GM21619 (cell line): ENCODE measurements at regions not wholly inside any gene's neighbourhood (a gene's known extent, or its start where the extent isn't known, plus 50 kb on each side); places are given as distances from the start of the nearest gene placed in this dataset.
"Not testable (repeated sequence)": the region's sequence is repeated elsewhere in the genome, so short reads cannot be mapped to it uniquely, and the experiment has no call there.

Experiments
- ATAC-seq: cut with Tn5 transposase; IDR thresholded peaks from one replicate; pipeline ENCODE4 v1.9.1; 2021; ENCODE audit not compliant: unreplicated experiment

GRCh38 chr6:9361749-9362148, 926.4 kb upstream of the SLC35B3 start:
- no peak for ATAC-seq

- ATAC-seq, result no peak
These were observed 925.5 kb upstream of the SLC35B3 start for GRCh38 chr6:9360881-9361280.

DNA sequence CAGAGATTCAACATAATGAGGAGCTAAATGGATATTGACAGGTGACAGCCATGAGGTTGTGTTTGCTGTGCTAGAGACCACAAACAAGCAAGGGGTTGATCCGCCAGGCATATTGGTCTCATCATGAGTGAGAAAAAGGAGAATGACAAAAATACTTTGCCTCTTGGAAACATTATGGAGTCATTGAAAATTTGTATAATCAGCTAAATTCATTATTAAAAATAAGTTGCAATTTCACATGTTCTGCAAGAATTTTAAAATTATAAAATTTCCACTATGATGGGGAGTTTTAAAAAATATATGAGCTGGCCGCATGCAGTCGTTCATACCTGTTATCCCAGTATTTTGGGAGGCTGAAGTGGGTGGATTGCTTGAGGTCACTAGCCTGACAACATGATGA, 912.3 kb upstream of the SLC35B3 start:
- no peak for ATAC-seq

DNA sequence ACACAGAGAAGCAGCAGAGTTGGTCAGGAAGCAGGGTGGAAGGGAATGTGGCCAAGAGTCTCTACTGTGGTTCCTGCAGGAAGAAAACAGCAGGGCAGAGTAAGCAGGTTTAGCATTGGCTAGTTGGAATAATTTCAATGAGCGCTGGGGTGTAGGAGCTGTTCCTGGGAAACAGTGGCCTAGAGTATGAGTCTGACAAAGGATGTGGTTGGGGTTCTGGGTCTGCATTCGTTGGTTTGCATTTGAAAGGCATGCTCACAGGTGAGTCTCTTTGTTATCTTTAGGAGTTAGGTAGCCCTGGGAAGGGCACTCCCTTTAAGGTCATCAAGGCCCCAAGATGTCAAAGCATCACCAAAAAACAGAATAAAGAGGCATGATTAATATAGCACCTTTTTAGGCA, 911.6 kb upstream of the SLC35B3 start:
- ATAC-seq, result no peak

- ATAC-seq, result no peak
These were observed 900.1 kb upstream of the SLC35B3 start for GRCh38 chr6:9335431-9335830.

GRCh38 chr6:9334979-9335378, 899.6 kb upstream of the SLC35B3 start:
- ATAC-seq, result no peak

DNA sequence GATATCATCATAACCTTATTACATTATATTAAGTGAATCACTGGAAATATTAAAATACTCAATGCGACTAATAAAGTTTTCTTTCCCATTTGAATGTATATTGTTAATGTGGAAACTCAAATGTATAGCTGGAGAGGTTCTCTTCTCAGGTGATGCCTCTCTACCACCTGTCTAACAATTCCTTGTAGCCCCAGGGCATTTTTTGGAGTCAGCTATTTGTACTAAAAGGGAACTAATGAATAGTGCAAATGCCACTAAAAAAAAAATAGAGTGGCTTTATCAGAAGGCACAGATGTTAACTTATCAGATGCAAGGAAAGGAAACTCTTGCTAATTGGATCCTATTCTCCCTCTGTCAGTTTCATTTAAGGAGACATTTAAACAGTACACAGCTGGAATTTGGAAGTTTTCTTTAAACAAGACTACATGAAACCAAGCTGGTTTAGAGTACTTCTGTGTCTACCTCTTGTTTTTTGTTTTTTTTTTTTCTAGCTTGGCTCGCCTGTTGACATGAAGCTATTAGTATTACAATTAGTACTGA, 897.0 kb upstream of the SLC35B3 start:
- no peak for ATAC-seq

GRCh38 chr6:9316831-9317230, 881.5 kb upstream of the SLC35B3 start:
- ATAC-seq, result no peak

DNA sequence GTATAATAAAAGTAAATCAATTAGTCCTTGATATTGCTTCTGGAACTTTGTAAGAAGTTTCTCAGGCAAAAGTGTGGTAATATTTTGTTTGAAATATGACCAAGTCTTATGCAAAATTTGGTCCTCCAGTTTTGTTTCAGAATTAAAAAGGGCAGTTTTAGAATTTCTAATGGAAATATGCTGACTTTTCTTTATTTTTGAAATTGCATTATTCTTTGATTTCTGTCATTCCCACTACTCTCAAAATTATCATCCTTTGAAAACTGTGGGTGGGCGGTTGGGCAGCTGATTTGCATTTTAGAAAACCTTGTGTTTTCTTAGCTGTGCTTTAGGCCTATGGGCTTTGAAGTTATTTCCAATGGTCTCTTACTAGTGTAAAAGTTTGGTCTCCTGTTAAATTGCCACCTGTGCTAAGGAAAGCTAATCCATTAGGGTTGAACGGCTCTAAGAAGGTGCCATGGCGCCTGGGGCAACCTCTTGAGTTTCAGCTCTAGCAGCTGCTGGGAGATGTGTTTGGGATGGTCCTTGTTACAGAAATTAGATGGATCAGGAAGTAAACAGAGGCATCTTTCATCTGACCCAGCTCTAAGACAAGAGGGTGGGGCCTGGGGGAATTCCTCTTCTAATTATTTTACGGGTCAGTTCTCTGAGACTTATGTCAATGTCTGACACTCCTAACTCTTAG, 880.8 kb upstream of the SLC35B3 start:
- no peak for ATAC-seq

DNA sequence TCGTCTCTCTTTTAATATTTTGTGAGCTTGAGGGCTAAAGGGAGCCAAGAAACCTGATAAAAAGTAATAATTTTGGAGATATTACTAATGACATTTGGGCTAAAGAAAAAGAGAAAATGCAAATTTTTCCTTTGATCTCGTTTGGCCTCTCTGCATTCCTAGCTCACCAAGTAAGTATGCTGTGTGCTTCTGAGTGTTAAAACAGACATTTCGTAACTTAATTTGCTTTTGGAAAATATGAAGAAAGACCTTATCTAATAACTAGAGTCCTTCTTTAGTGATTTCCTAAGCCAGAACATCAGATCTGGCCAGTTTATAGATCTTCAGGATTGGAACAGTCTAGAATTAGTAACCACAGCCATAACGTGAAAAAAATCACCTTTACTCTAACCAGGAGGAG, 872.9 kb upstream of the SLC35B3 start:
- ATAC-seq, result no peak

GRCh38 chr6:9307786-9308185, 872.4 kb upstream of the SLC35B3 start:
- ATAC-seq, result no peak

DNA sequence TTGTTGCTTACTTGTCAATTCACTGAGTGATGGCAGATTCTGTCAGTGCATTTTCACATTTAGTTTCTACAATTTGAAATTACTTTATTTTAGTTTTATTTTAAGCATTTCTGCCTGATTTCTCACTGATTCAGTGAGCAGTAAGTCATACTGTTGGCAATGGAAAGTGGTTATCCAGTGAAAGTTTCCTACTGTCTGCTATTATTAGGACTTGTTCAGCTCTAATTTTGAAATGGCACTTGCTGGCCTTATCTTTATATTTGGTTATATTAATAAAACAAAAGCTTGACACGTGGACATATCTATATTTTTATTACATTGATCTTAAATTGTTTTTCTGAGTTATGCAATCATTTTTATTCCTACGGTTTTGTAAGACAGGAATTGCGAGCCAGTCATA, 871.8 kb upstream of the SLC35B3 start:
- no peak for ATAC-seq

DNA sequence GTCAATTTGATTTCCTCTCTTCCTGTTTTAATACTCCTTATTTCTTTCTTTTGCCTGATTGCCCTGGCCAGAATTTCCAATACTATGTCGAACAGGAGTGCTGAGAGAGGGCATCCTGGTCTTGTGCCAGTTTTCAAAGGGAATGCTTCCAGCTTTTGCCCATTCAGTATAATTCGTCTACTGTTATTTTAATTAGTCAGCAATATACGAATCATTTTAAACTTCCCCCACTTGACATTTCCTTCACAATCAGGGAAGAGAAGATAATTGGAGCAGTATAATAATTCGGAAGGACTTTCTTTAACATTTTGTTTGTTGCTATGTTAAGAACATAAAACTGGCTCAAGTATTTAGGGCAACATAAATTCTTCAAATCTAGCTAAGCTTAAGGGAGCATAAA, 860.3 kb upstream of the SLC35B3 start:
- no peak for ATAC-seq

DNA sequence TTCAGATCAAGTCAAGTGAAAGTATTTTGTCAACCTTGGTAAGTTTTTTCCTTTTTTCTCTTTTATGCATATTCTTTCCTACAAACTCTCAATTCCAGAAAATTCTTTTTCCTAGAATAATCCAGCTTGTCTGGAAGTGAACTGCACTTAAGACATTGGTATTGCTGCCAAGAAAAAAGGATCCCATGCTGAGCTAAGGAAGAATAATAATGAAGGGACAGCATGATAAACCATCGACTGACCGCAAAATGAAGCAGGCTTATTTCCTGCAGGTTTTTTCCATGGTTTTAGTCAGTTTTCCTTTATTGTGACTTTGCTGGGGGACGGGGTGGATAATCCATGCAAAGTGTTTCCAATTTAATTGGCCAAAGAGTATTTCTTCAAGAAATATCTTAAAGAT, 857.6 kb upstream of the SLC35B3 start:
- no peak for ATAC-seq

DNA sequence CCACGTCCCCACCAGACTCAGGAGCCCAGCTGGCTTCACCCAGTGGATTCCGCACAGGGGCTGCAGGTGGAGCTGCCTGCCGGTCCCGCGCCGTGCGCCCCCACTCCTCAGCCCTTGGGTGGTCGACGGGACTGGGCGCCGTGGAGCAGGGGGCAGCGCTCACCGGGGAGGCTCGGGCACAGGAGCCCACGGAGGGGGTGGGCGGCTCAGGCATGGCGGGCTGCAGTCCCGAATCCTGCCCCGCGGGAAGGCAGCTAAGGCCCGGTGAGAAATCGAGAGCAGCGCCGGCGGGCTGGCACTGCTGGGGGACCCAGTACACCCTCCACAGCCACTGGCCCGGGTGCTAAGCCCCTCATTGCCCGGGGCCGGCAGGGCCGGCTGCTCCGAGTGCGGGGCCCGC, 855.0 kb upstream of the SLC35B3 start:
- not testable (repeated sequence) for ATAC-seq

- no peak for ATAC-seq
These were observed 837.3 kb upstream of the SLC35B3 start for GRCh38 chr6:9272671-9273070.

- no peak for ATAC-seq
These were observed 831.4 kb upstream of the SLC35B3 start for GRCh38 chr6:9266741-9267140.

DNA sequence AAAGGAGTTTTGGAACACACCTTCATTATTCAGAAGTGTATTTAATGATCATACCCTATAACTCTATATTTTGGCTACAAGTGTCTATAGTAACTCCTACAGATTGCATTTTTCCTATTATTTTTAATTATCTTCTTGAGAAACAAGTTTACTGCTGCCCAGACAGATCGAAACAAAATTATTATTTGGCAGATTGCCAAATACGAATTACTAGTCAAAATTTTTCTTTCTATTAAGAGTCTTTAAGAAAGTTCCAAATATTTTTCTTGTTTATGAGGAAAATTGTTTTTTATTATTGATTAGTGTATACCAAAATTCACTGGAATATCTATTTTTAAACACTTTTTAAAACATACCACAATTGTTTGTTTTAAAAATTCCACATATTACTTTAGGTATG, 821.9 kb upstream of the SLC35B3 start:
- ATAC-seq, result no peak

DNA sequence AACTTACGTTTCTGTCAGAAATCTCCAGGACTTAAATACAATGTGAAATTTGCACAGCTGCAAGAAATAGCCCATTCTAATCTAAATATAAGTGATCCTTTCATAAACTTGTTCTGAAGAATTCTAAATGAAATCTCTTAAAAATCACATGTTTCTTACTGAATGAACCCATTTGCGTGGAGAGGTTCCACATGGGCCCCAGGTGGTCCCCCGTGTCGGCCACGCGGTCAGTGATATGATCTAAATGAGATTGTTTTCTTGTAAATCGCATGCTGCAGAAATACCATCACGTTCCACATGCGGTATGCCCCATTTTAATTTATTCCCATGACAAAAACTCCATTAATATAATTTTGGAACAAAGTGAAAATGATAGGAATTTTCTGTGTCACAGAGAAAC, 818.9 kb upstream of the SLC35B3 start:
- no peak for ATAC-seq

DNA sequence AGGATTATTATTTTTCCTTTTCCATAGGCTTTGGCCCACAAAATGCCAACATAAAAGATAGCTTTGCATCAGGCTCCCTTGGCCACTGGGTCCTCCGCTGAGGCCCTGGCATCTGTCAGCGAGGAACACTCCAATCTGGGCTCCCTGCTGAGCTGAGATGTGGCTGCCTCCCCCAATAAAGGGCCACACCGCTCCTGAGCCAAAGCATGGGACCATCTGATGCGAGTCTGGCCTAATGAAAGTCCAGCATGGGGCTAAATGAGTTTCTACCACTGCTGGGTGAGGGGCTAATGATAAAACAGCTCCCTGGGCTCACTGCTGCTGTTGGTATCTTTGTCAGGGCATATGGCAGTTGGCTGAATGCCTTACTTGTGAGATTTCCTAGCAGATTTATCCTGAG, 817.5 kb upstream of the SLC35B3 start:
- no peak for ATAC-seq

GRCh38 chr6:9250852-9251251, 815.5 kb upstream of the SLC35B3 start:
- no peak for ATAC-seq

DNA sequence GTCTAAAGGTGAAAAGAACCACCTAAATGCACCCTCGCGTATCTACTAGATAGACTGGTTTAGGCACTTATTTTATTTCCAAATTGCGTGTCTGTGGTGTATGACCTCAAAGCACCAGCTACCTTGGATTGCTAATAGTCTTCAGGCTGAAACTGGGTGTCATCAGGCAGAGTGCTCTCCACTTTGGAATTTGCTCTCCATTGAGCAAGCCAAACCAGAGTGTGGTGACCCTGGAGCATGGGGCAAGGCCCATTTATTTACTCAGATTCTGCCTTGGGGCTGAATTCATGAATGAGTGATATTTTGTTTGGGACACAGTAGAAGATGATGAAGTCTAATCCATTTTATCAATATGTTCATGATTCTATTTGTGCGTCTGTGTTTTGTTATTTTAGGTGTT, 812.8 kb upstream of the SLC35B3 start:
- ATAC-seq, result no peak

DNA sequence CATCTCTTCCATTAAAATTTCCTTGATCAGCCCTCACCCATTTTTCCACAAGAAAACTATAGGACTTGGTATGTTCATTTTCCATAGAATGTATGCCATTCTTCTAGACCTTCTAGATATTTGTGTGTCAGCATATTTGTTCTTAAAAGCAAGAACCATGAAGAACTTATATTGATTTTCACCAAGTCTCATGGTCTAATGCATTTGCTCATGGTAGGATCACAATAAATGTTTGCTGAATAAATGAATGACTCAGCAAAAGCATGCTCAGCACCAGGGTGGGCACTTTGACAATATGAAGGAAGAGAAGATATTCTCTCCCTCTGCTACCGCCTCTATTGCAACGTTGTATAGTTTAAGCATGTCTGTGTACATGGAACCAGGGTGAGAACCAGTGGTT, 805.5 kb upstream of the SLC35B3 start:
- no peak for ATAC-seq
